GM21528 (cell line): ENCODE measurements at regions not wholly inside any gene's neighbourhood (a gene's known extent, or its start where the extent isn't known, plus 50 kb on each side); places are given as distances from the start of the nearest gene placed in this dataset.

Experiments used
- ATAC-seq: cut with Tn5 transposase; IDR thresholded peaks from one replicate; pipeline ENCODE4 v1.9.1; 2021; ENCODE audit warnings: mild to moderate bottlenecking, moderate library complexity; ENCODE audit not compliant: unreplicated experiment, low FRiP score

- peak; percentile 60 for ATAC-seq
Observed at GRCh38 chr12:23049180-23049579, 424.2 kb downstream of the ETNK1 start.

GRCh38 chr12:23055004-23055403 is 430.0 kb downstream of the ETNK1 start:
- no peak for ATAC-seq

- no peak for ATAC-seq
Observed at GRCh38 chr12:23057571-23057970, 432.6 kb downstream of the ETNK1 start.

- ATAC-seq = no peak
Observed at GRCh38 chr12:23060161-23060560, 435.2 kb downstream of the ETNK1 start.

GRCh38 chr12:23063206-23063605 is 438.2 kb downstream of the ETNK1 start:
- no peak for ATAC-seq

GRCh38 chr12:23066095-23066494 is 441.1 kb downstream of the ETNK1 start:
- no peak for ATAC-seq

- no peak for ATAC-seq
Observed at GRCh38 chr12:23083267-23083666, 458.3 kb downstream of the ETNK1 start.

- ATAC-seq = no peak
Observed at GRCh38 chr12:23084236-23084995, 459.4 kb downstream of the ETNK1 start.

- no peak for ATAC-seq
Observed at GRCh38 chr12:23088594-23088993, 463.6 kb downstream of the ETNK1 start.

GRCh38 chr12:23093488-23093887 is 468.5 kb downstream of the ETNK1 start:
- no peak for ATAC-seq

- no peak for ATAC-seq
Observed at GRCh38 chr12:23096321-23096720, 471.4 kb downstream of the ETNK1 start.

GRCh38 chr12:23098110-23098509 is 473.1 kb downstream of the ETNK1 start:
- ATAC-seq = no peak

GRCh38 chr12:23098517-23098916 is 473.5 kb downstream of the ETNK1 start:
- no peak for ATAC-seq

- ATAC-seq = no peak
Observed at GRCh38 chr12:23099104-23099503, 474.1 kb downstream of the ETNK1 start.

- ATAC-seq = no peak
Observed at GRCh38 chr12:23099604-23100003, 474.6 kb downstream of the ETNK1 start.

- no peak for ATAC-seq
Observed at GRCh38 chr12:23108957-23109356, 484.0 kb downstream of the ETNK1 start.

GRCh38 chr12:23113781-23114180 is 488.8 kb downstream of the ETNK1 start:
- no peak for ATAC-seq

GRCh38 chr12:23115984-23116383 is 491.0 kb downstream of the ETNK1 start:
- no peak for ATAC-seq

GRCh38 chr12:23126794-23127193 is 501.8 kb downstream of the ETNK1 start:
- ATAC-seq = no peak

GRCh38 chr12:23127701-23128100 is 502.7 kb downstream of the ETNK1 start:
- ATAC-seq = no peak

GRCh38 chr12:23128462-23128861 is 503.5 kb downstream of the ETNK1 start:
- no peak for ATAC-seq

GRCh38 chr12:23132357-23132756 is 507.4 kb downstream of the ETNK1 start:
- no peak for ATAC-seq

- no peak for ATAC-seq
Observed at GRCh38 chr12:23133471-23133870, 508.5 kb downstream of the ETNK1 start.
